Liver (tissue), 8 donors: ENCODE measurements at regions not wholly inside any gene's neighbourhood (a gene's known extent, or its start where the extent isn't known, plus 50 kb on each side); places are given as distances from the start of the nearest gene placed in this dataset.

ENCODE experiments used
- DNase-seq: peaks from one replicate; pipeline ENCODE4 v3.0.0-alpha.2; 2017; ENCODE audit warnings: low spot score
- H3K27ac ChIP-seq, 2 donors: one replicate each; pipeline ENCODE4 v1.7.0; 2013; ENCODE audit warnings: inconsistent platforms in 2 of 2, low read length in 2 of 2, control low read depth in 1 of 2, low read depth in 1 of 2, mild to moderate bottlenecking in 1 of 2
- H3K27me3 ChIP-seq, 4 donors: one replicate each; pipeline versions ENCODE4 v1.6.1 to v1.7.0; 2013; ENCODE audit warnings: low read length in 3 of 4, inconsistent platforms in 1 of 4, mild to moderate bottlenecking in 1 of 4, moderate library complexity in 1 of 4; ENCODE audit not compliant: control insufficient read depth in 4 of 4, insufficient read depth in 4 of 4
- H3K36me3 ChIP-seq, 4 donors: one replicate each; pipeline versions ENCODE4 v1.6.1 to v1.7.0; 2013; ENCODE audit warnings: low read length in 3 of 4, mild to moderate bottlenecking in 3 of 4, low read depth in 1 of 4, moderate library complexity in 1 of 4; ENCODE audit not compliant: control insufficient read depth in 4 of 4, insufficient read depth in 3 of 4
- H3K4me1 ChIP-seq, 4 donors: one replicate each; pipeline versions ENCODE4 v1.6.1 to v1.7.0; 2013; ENCODE audit warnings: low read length in 3 of 4, mild to moderate bottlenecking in 3 of 4, moderate library complexity in 1 of 4; ENCODE audit not compliant: control insufficient read depth in 4 of 4, insufficient read depth in 4 of 4
- H3K4me3 ChIP-seq, 3 donors: one replicate each; pipeline versions ENCODE4 v1.6.1 to v1.7.0; 2013; ENCODE audit warnings: low read length in 3 of 3, control low read depth in 1 of 3, low read depth in 1 of 3, mild to moderate bottlenecking in 1 of 3
- H3K9ac ChIP-seq, 2 donors: one replicate each; pipeline ENCODE4 v1.7.0; 2013; ENCODE audit warnings: low read length in 2 of 2, mild to moderate bottlenecking in 2 of 2, moderate library complexity in 2 of 2, control low read depth in 1 of 2, low read depth in 1 of 2
- H3K9me3 ChIP-seq, 4 donors: one replicate each; pipeline versions ENCODE4 v1.6.1 to v1.7.0; 2013; ENCODE audit warnings: low read length in 3 of 4; ENCODE audit not compliant: control insufficient read depth in 4 of 4
- CTCF ChIP-seq: fragments of 150-350 bp; IDR thresholded peaks from 2 replicates; pipeline ENCODE4 v1.5.1; 2017; ENCODE audit warnings: improper control_type of control experiment, low read depth, low read length; ENCODE audit not compliant: missing input control
- EGR1 ChIP-seq, 2 donors: IDR thresholded peaks; 2 replicates each; pipeline ENCODE4 v1.6.1; 2016 to 2018; ENCODE audit warnings: antibody characterized with exemption in 2 of 2, low read depth in 2 of 2
- FOXA1 ChIP-seq: IDR thresholded peaks from 2 replicates; pipeline ENCODE4 v1.6.1; 2016; ENCODE audit warnings: antibody characterized with exemption
- GABPA ChIP-seq, 2 donors: IDR thresholded peaks in 1 of 2; conservative IDR thresholded peaks in 1 of 2; 2 replicates each; pipeline ENCODE4 v1.6.1; 2016; ENCODE audit warnings: antibody characterized with exemption in 2 of 2, mild to moderate bottlenecking in 1 of 2, moderate library complexity in 1 of 2
- HNF4A ChIP-seq, 2 donors: conservative IDR thresholded peaks; 2 replicates each; pipeline ENCODE4 v1.6.1; 2016; ENCODE audit warnings: antibody characterized with exemption in 2 of 2, mild to moderate bottlenecking in 2 of 2
- HNF4G ChIP-seq: IDR thresholded peaks from 2 replicates; pipeline ENCODE4 v1.6.1; 2016; ENCODE audit warnings: antibody characterized with exemption
- JUND ChIP-seq, 2 donors: IDR thresholded peaks; 2 replicates each; pipeline ENCODE4 v1.6.1; 2016; ENCODE audit warnings: antibody characterized with exemption in 2 of 2
- NR2F2 ChIP-seq: IDR thresholded peaks from 2 replicates; pipeline ENCODE4 v1.6.1; 2016; ENCODE audit warnings: antibody characterized with exemption
- RAD21 ChIP-seq, 2 donors: IDR thresholded peaks; 2 replicates each; pipeline ENCODE4 v1.6.1; 2016; ENCODE audit warnings: antibody characterized with exemption in 2 of 2, mild to moderate bottlenecking in 2 of 2
- RXRA ChIP-seq, 2 donors: IDR thresholded peaks; 2 replicates each; pipeline ENCODE4 v1.6.1; 2017 to 2018; ENCODE audit warnings: antibody characterized with exemption in 2 of 2, mild to moderate bottlenecking in 1 of 2
- SP1 ChIP-seq: IDR thresholded peaks from 2 replicates; pipeline ENCODE4 v1.6.1; 2018; ENCODE audit warnings: antibody characterized with exemption, mild to moderate bottlenecking
- YY1 ChIP-seq: IDR thresholded peaks from 2 replicates; pipeline ENCODE4 v1.6.1; 2016; ENCODE audit warnings: antibody characterized with exemption, mild to moderate bottlenecking
- ZBTB33 ChIP-seq: IDR thresholded peaks from 2 replicates; pipeline ENCODE4 v1.6.1; 2016; ENCODE audit warnings: antibody characterized with exemption
- WGBS: extraction: QIAGEN DNeasy Blood & Tissue Kit; methylation state at CpG from one replicate; pipeline ENCODE4 v1.1.7; 2013; 5-methylcytosine and 5-hydroxymethylcytosine counted together
- donor health status: healthy.
- donor health status: healthy.
- donor health status: healthy.
- donor health status: healthy.
- donor health status: healthy.

- WGBS: 25% methylated on average over 11 of the region's 11 CpGs
- H3K4me1 ChIP-seq: peaks cover 0 to 10% (median 2%) of the 10 kb centered on the region in 4 donors
- no peaks in the 10 kb centered on the region for H3K9me3 ChIP-seq
- H3K4me3 ChIP-seq: no peak overlapping the region
- peak; percentile 77 for DNase-seq
- H3K36me3 ChIP-seq: no peaks in the 10 kb centered on the region
- TF ChIP-seq CTCF (peak; percentile 81), RAD21 (IDR thresholded peaks at IDR 0.05) (peak; percentile 61 to 73), NR2F2 (no peak), HNF4G (no peak), SP1 (no peak), HNF4A (conservative IDR thresholded peaks at IDR 0.05) (peak in 1 of 2 donors; percentile 15), ZBTB33 (no peak)
- no peak overlapping the region for H3K27ac ChIP-seq
- no peaks in the 10 kb centered on the region for H3K27me3 ChIP-seq
- no peak overlapping the region for H3K9ac ChIP-seq
Measured at GRCh38 chr22:22710719-22711531, 66.5 kb downstream of the GGTLC2 start.

GRCh38 chr22:22711532-22711913, 67.1 kb downstream of the GGTLC2 start:
- peak; percentile 13 for DNase-seq
- Histone ChIP-seq H3K27me3 (no peaks in the 10 kb centered on the region), H3K9me3 (no peaks in the 10 kb centered on the region), H3K9ac (no peak overlapping the region), H3K27ac (no peak overlapping the region), H3K36me3 (no peaks in the 10 kb centered on the region), H3K4me1 (peaks cover 0 to 10% (median 2%) of the 10 kb centered on the region in 4 donors), H3K4me3 (no peak overlapping the region)
- 97% methylated on average over 5 of the region's 5 CpGs for WGBS
- TF ChIP-seq RAD21 (IDR thresholded peaks at IDR 0.05) (no peak), SP1 (no peak), CTCF (no peak)

- DNase-seq: peak; percentile 14
- TF ChIP-seq YY1 (no peak), EGR1 (IDR thresholded peaks at IDR 0.05; ENCODE audit: low read depth in 2 of 2) (no peak), FOXA1 (no peak), RXRA (IDR thresholded peaks at IDR 0.05) (no peak), ZBTB33 (no peak), NR2F2 (no peak), HNF4G (no peak), GABPA (IDR thresholded peaks at IDR 0.05 in 1 of 2, conservative IDR thresholded peaks at IDR 0.05 in 1 of 2) (no peak), JUND (IDR thresholded peaks at IDR 0.05) (no peak), RAD21 (IDR thresholded peaks at IDR 0.05) (no peak)
- Histone ChIP-seq H3K36me3 (no peaks in the 10 kb centered on the region), H3K9ac (no peak overlapping the region), H3K27me3 (no peaks in the 10 kb centered on the region), H3K9me3 (no peaks in the 10 kb centered on the region), H3K4me3 (no peak overlapping the region), H3K27ac (no peak overlapping the region), H3K4me1 (peaks cover 0 to 10% (median 2%) of the 10 kb centered on the region in 4 donors)
- WGBS: 87% methylated on average over 6 of the region's 6 CpGs
Measured at GRCh38 chr22:22712092-22712658, 67.8 kb downstream of the GGTLC2 start.
